HUES6 (cell line): ENCODE measurements at regions not wholly inside any gene's neighbourhood (a gene's known extent, or its start where the extent isn't known, plus 50 kb on each side); places are given as distances from the start of the nearest gene placed in this dataset.

Source experiments
- H3K27ac ChIP-seq: 2 replicates; pipeline ENCODE4 v1.7.0; 2013; ENCODE audit warnings: low read depth, mild to moderate bottlenecking, low read length, inconsistent platforms
- H3K27me3 ChIP-seq: 2 replicates; pipeline ENCODE4 v1.6.1; 2013; ENCODE audit warnings: low read length; ENCODE audit not compliant: control insufficient read depth, insufficient read depth
- H3K36me3 ChIP-seq: 2 replicates; pipeline ENCODE4 v1.6.1; 2013; ENCODE audit warnings: low read length; ENCODE audit not compliant: control insufficient read depth, insufficient read depth
- H3K4me1 ChIP-seq: 2 replicates; pipeline ENCODE4 v1.6.1; 2013; ENCODE audit warnings: low read length; ENCODE audit not compliant: control insufficient read depth, insufficient read depth
- H3K4me3 ChIP-seq: 2 replicates; pipeline ENCODE4 v1.5.1; 2013; ENCODE audit warnings: low read depth, low read length
- H3K9ac ChIP-seq: one replicate; pipeline ENCODE4 v1.6.1; 2013; ENCODE audit warnings: mild to moderate bottlenecking, low read length
- H3K9me3 ChIP-seq: 2 replicates; pipeline ENCODE4 v1.6.1; 2013; ENCODE audit warnings: low read depth, low read length; ENCODE audit not compliant: control insufficient read depth, insufficient read depth

DNA sequence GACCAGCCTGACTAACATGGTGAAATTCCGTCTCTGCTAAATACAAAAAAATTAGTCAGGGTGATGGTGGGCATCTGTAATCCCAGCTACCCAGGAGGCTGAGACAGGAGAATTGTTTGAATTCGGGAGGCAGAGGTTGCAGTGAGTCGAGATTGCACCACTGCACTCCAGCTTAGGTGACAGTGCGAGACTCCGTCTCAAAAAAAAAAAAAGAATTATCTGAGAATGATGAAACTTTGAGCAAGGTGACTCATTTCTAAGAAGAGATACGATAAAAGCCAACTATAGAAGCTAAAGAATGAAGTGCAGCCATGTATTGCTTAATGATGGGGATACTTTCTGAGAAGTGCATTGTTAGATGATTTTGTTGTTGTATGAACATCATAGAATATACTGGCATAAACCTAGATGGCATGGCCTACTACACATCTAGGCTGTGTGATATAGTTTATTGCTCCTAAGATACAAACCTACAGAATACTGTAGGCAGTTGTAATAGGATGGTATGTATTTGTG, 64.7 kb downstream of the SNRPE start:
- Histone ChIP-seq H3K4me1 (no peaks in the 10 kb centered on the region), H3K27ac (no peak overlapping the region), H3K36me3 (no peaks in the 10 kb centered on the region), H3K27me3 (no peaks in the 10 kb centered on the region), H3K9ac (no peak overlapping the region), H3K4me3 (no peak overlapping the region), H3K9me3 (no peaks in the 10 kb centered on the region)

DNA sequence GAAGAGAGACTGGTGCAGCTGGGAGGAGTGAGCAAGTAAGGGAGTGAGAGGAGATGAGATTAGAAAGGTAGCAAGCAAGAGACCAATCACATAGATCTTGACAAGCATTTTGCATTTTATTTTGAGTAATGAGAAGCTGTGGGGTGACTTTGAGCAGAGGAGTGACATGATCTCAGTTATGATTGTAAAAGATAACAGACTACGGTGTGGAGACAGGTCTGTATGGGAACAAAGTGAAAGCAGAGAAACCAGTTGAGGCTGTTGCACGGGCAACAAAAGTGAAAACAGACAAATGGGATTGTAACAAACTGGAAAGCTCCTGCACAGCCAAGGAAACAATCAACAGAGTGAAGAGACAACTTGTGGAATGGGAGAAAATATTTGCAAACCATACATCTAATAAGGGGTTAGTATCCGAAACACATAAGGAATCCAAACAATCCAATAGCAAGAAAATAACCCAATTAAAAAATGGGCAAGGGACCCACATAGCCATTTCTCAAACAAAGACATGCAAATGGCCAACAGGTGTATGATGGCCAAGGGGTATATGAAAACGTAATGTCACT, 68.4 kb downstream of the SNRPE start:
- no peaks in the 10 kb centered on the region for H3K36me3 ChIP-seq
- H3K9ac ChIP-seq = no peak overlapping the region
- H3K9me3 ChIP-seq = no peaks in the 10 kb centered on the region
- no peak overlapping the region for H3K4me3 ChIP-seq
- no peaks in the 10 kb centered on the region for H3K27me3 ChIP-seq
- H3K27ac ChIP-seq = no peak overlapping the region
- H3K4me1 ChIP-seq = peaks cover 6% of the 10 kb centered on the region; the same call in 1 of the 2 replicates

DNA sequence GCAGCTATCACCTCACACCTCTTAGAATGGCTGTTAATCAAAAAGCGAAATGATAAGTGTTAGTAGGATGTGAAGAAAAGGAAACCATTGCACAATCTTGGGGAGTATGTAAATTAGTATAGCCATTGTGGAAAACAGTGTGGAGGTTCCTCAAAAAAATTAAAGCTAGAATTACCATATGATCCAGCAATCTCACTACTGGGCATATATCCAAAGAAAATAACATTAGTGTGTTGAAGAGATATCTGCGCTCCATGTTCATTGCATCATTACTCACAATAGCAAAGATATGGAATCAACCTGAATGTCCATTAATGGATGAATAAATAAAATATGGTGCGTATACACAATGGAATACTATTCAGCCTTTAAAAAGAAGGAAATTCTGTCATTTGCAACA, 68.9 kb downstream of the SNRPE start:
- Histone ChIP-seq H3K9me3 (no peaks in the 10 kb centered on the region), H3K4me3 (no peak overlapping the region), H3K9ac (no peak overlapping the region), H3K36me3 (no peaks in the 10 kb centered on the region), H3K27ac (no peak overlapping the region), H3K4me1 (peaks cover 6% of the 10 kb centered on the region; the same call in 1 of the 2 replicates), H3K27me3 (no peaks in the 10 kb centered on the region)

DNA sequence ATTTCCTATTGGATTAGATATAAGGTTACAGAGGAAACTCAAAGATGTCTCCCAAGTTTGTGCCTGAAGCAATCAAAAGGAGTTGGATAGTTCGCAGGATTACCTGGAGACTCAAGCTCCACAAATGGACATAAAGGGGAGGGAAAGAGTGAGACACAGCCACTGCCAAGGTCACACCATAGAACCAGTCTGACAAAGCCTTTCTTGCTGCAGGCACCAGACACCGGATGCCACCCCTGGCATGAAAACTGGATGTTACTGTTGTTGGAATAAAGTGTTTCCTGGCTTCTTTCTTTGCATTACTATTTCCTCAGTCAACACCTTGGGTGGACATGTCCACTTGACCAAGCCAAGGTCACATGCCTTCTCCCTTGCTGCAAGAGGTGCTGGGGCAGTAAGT, 70.6 kb downstream of the SNRPE start:
- no peak overlapping the region for H3K4me3 ChIP-seq
- no peak overlapping the region for H3K9ac ChIP-seq
- H3K9me3 ChIP-seq = no peaks in the 10 kb centered on the region
- H3K27ac ChIP-seq = no peak overlapping the region
- H3K27me3 ChIP-seq = no peaks in the 10 kb centered on the region
- peaks cover 6% of the 10 kb centered on the region; the same call in 1 of the 2 replicates for H3K4me1 ChIP-seq
- no peaks in the 10 kb centered on the region for H3K36me3 ChIP-seq

DNA sequence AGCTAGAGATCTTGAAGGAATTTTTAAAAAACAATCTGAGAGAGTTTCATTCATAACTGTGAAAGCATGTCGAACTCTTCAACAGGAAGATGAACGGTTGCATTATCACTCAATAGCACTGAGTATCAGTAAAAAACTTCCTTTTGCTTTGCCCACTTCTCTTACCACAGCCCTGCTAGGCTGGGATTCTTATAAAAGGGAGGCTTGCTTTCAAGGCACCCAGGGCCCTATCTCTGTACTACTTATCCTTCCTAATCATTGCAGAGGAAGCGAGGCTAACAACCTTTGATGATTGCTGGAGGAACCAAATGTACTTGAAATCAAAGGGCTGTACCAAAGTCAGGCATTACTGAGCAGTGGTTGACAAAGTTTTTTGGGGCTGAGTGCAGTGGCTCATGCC, 71.2 kb downstream of the SNRPE start:
- no peak overlapping the region for H3K4me3 ChIP-seq
- no peak overlapping the region for H3K27ac ChIP-seq
- no peaks in the 10 kb centered on the region for H3K9me3 ChIP-seq
- no peak overlapping the region for H3K9ac ChIP-seq
- peaks cover 6% of the 10 kb centered on the region; the same call in 1 of the 2 replicates for H3K4me1 ChIP-seq
- H3K27me3 ChIP-seq = no peaks in the 10 kb centered on the region
- H3K36me3 ChIP-seq = no peaks in the 10 kb centered on the region

DNA sequence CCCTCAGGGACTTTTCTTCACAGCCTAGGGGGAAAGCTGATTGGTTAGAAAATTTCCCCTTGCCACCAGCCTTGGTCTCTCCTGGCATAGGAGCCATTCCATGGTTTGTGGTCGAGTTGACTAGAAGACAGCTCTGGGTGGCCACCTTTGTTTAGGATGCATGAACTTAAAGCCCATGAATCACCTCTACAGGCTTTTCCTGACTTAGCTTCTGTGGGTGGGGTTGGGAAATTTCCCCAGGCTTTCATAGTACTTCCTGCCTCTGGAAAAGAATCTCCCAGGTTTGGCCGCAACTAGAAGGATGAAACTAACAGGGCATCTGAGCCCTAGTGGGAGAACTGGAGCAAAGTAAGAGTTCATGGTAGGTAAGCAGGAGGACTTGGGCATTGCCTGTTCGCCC, 72.6 kb downstream of the SNRPE start:
- Histone ChIP-seq H3K9ac (no peak overlapping the region), H3K4me3 (no peak overlapping the region), H3K9me3 (no peaks in the 10 kb centered on the region), H3K27me3 (no peaks in the 10 kb centered on the region), H3K4me1 (peaks cover 6% of the 10 kb centered on the region; the same call in 1 of the 2 replicates), H3K27ac (no peak overlapping the region), H3K36me3 (no peaks in the 10 kb centered on the region)

DNA sequence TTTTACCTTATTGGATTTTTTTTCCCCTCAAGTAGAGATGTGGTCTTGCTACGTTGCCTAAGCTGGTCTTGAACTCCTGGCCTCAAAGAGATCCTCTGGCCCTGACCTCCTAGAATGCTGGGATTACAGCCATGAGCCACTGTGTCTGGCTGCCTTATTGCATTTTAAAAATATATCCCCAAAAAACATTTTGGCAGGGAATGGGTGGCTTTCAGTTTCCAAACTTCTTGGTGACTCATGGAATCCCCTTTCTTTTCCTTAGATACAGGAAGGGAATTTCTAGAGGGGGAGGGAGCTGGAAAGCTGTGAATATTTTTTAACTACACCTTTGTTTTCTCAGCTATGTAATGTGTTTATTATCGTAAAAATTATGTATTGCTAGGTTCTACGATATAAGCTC, 73.3 kb downstream of the SNRPE start:
- no peaks in the 10 kb centered on the region for H3K9me3 ChIP-seq
- no peak overlapping the region for H3K4me3 ChIP-seq
- H3K9ac ChIP-seq = no peak overlapping the region
- H3K27me3 ChIP-seq = no peaks in the 10 kb centered on the region
- H3K27ac ChIP-seq = no peak overlapping the region
- H3K4me1 ChIP-seq = peaks cover 6% of the 10 kb centered on the region; the same call in 1 of the 2 replicates
- no peaks in the 10 kb centered on the region for H3K36me3 ChIP-seq

DNA sequence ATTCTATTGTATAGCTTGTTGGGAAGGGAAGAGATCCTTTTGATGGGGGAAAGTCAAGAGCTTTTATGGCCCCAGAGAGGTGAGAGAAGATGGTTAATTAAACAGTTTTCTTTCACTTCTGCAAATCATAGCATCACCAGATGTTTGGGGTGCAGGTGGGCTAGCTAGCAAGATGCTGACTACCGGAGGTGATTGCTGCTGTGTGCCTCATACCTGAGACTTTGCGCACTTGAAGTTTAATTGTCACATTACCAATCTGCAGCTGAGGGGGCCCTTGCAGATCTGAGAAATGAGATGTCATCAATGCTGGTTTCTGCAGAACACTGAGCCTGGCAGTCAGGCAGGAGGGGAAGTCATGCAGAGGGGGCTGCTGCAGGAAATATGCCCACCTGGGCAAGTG, 73.9 kb downstream of the SNRPE start:
- H3K36me3 ChIP-seq = no peaks in the 10 kb centered on the region
- H3K27ac ChIP-seq = no peak overlapping the region
- H3K4me1 ChIP-seq = peaks cover 6% of the 10 kb centered on the region; the same call in 1 of the 2 replicates
- no peak overlapping the region for H3K4me3 ChIP-seq
- no peaks in the 10 kb centered on the region for H3K9me3 ChIP-seq
- H3K27me3 ChIP-seq = no peaks in the 10 kb centered on the region
- no peak overlapping the region for H3K9ac ChIP-seq

DNA sequence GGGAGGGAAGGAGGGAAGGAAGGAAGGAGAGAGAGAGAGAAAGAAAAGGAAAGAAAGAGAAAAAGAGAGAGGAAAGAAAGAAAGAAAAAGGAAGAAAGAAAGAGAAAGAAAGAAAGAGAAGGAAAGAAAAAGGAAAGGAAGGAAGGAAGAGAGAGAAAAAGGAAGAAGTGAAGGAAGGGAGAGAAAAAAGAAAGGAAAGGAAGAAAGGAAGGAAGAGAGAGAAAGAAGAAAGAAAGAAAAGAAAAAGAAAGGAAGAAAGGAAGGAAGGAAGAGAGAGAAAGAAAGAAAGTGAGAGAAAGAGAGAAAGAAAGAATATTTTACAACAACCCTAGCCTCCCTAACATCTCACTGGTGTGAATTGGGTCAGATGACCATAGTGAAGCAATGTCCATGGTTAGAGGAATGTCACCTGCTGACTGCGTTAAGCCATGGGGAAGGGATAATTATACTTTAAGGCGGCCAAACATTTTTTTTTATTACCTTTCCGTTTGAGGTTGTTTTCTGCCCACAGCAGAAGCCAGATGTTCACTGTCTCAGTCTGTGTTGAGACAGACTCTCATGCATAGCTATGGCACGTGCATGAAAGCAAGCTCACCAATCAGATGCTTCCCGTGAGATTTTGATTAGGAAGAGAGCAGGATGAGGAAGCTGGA, 76.4 kb downstream of the SNRPE start:
- no peaks in the 10 kb centered on the region for H3K27me3 ChIP-seq
- H3K4me3 ChIP-seq = no peak overlapping the region
- no peak overlapping the region for H3K27ac ChIP-seq
- no peaks in the 10 kb centered on the region for H3K9me3 ChIP-seq
- no peak overlapping the region for H3K9ac ChIP-seq
- no peaks in the 10 kb centered on the region for H3K36me3 ChIP-seq
- H3K4me1 ChIP-seq = peaks cover 6% of the 10 kb centered on the region; the same call in 1 of the 2 replicates

DNA sequence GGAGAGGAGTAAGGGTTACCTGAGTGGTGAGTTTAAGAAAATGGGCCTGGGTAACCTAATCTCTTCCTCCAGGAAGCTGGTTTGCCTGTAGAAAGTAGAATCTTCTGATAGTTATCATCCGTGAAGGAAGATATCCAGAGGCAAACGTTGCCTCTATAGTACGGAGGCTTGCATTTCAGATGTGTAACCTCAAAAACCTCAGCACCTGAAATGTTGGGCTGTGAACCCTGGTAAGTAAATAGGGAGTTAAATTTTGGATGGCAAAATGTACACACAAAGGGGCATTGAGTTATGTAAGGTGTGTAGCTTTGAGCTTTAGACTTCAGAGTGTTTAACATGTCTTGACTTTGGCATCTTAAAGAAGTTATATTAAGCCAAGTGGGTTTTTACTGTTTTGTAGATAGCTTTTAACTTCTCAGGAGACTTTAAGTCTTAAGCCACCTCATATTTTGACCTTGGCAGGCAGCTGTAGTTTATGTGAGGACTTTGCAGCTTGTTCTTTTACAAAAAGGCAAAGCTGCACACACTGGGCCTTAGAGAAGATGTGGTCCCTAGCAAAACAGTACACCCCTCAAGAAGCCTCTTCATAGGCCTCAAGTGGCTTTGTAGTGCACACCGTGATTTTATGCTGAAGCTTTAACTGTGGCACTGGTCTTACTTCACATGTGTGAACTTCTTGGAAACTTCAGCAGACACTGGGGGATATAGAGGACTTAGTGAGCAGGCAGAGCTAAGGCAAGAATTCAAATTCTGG, 83.4 kb downstream of the SNRPE start:
- no peaks in the 10 kb centered on the region for H3K4me1 ChIP-seq
- H3K27ac ChIP-seq = no peak overlapping the region
- no peak overlapping the region for H3K9ac ChIP-seq
- H3K4me3 ChIP-seq = no peak overlapping the region
- no peaks in the 10 kb centered on the region for H3K9me3 ChIP-seq
- no peaks in the 10 kb centered on the region for H3K27me3 ChIP-seq
- H3K36me3 ChIP-seq = no peaks in the 10 kb centered on the region

DNA sequence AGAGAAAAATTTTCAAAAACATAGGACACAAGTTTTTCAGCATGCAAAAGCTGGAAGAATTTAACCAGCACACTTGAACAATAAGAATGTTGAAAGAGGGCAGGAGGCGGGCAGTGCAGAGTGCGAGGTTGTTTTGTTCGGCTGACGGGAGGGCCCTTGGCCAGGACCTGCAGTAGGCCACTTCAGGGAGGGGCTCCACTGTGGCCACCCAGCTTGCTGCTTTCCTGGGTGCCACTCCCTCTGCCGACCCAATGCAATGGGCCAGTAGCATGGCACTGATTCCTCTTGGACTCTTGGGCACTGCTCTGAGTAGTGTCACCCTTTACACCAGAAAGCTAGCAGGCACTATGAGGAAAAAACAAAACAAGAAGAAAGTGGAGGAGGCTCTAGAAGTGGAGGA, 92.9 kb downstream of the SNRPE start:
- H3K27me3 ChIP-seq = no peaks in the 10 kb centered on the region
- no peaks in the 10 kb centered on the region for H3K4me1 ChIP-seq
- no peak overlapping the region for H3K27ac ChIP-seq
- H3K9ac ChIP-seq = no peak overlapping the region
- no peak overlapping the region for H3K4me3 ChIP-seq
- peaks cover 33% of the 10 kb centered on the region for H3K9me3 ChIP-seq
- no peaks in the 10 kb centered on the region for H3K36me3 ChIP-seq
